HepG2 (cell line): ENCODE measurements at regions not wholly inside any gene's neighbourhood (a gene's known extent, or its start where the extent isn't known, plus 50 kb on each side); places are given as distances from the start of the nearest gene placed in this dataset.

Experiments
- GATAD2A ChIP-seq: IDR thresholded peaks from 2 replicates; pipeline ENCODE4 v1.6.1; 2016
- NAIF1 ChIP-seq: sonication (generic); formaldehyde crosslinking; IDR thresholded peaks from 2 replicates; pipeline ENCODE4 v1.5.0; 2020; ENCODE audit warnings: mild to moderate bottlenecking, missing genetic modification reagents, borderline replicate concordance
- ZNF121 ChIP-seq: sonication (generic); formaldehyde crosslinking; IDR thresholded peaks from 2 replicates; pipeline ENCODE4 v1.5.0; 2020; ENCODE audit warnings: mild to moderate bottlenecking, missing genetic modification reagents
- ZNF75D ChIP-seq: sonication (generic); formaldehyde crosslinking; IDR thresholded peaks from 2 replicates; pipeline ENCODE4 v1.8.1; 2023; ENCODE audit warnings: missing genetic modification reagents, mild to moderate bottlenecking, borderline replicate concordance

GRCh38 chr6:44618371-44618770 lies 230.9 kb downstream of the CDC5L start:
- TF ChIP-seq NAIF1 (CRISPR knock-in tag) (no peak), ZNF75D (CRISPR knock-in tag) (no peak), ZNF121 (CRISPR knock-in tag) (no peak), GATAD2A (CRISPR knock-in tag) (no peak)
